Chondrocyte (in vitro differentiated cells): ENCODE measurements at regions not wholly inside any gene's neighbourhood (a gene's known extent, or its start where the extent isn't known, plus 50 kb on each side); places are given as distances from the start of the nearest gene placed in this dataset.
"Not testable (repeated sequence)": the region's sequence is repeated elsewhere in the genome, so short reads cannot be mapped to it uniquely, and the experiment has no call there.

Source experiments
- DNase-seq: peaks from one replicate; pipeline ENCODE4 v3.0.0; 2021; ENCODE audit warnings: mixed read lengths, low spot score
- H3K27ac Mint-ChIP-seq: one replicate; pipeline ENCODE4 v1.8.0; 2021; ENCODE audit warnings: mild to moderate bottlenecking, moderate library complexity, mixed read lengths; ENCODE audit not compliant: unreplicated experiment
- H3K27me3 Mint-ChIP-seq: 2 replicates; pipeline ENCODE4 v1.8.0; 2021; ENCODE audit warnings: low read depth, mixed read lengths
- H3K36me3 Mint-ChIP-seq: 2 replicates; pipeline ENCODE4 v1.8.0; 2021; ENCODE audit warnings: low read depth, mixed read lengths
- H3K4me1 Mint-ChIP-seq: 2 replicates; pipeline ENCODE4 v1.8.0; 2021; ENCODE audit warnings: low read depth, mild to moderate bottlenecking, mixed read lengths
- H3K4me3 Mint-ChIP-seq: one replicate; pipeline ENCODE4 v1.8.0; 2021; ENCODE audit warnings: mild to moderate bottlenecking, moderate library complexity, mixed read lengths; ENCODE audit not compliant: unreplicated experiment
- H3K9me3 Mint-ChIP-seq: 2 replicates; pipeline ENCODE4 v1.8.0; 2021; ENCODE audit warnings: low read depth, mixed read lengths
- TF ChIP-seq, protein P1 (sequence below): fragments of 200-600 bp; sonication (generic); IDR thresholded peaks from 2 replicates; pipeline ENCODE4 v1.5.0; 2021; ENCODE audit warnings: antibody characterized with exemption, mild to moderate bottlenecking, moderate library complexity

DNA sequence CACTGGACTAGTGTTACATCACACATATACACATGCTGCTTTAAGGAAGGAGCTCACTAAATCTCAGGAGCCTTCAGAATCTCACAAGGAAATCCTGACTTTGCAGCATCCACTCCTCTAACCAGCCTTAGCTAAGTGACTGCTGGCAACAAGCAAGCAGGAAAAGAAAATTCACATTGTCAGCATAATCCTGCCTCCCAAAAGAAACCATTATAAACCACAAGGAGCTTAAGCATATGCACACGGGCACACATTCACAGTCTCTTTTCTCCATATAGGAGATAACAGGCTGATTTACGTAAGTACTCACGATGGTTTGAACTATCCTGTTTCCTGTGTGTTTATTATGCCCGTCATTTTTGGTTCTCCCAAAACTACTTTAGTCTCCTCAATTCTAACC, 136.3 kb downstream of the TMEM144 start:
- Mint-ChIP-seq H3K9me3 (no peaks in the 10 kb centered on the region), H3K27me3 (peaks cover 2% of the 10 kb centered on the region), H3K36me3 (no peaks in the 10 kb centered on the region), H3K4me3 (no peak overlapping the region), H3K4me1 (no peaks in the 10 kb centered on the region), H3K27ac (no peak overlapping the region)
- TF ChIP-seq, protein P1, sequence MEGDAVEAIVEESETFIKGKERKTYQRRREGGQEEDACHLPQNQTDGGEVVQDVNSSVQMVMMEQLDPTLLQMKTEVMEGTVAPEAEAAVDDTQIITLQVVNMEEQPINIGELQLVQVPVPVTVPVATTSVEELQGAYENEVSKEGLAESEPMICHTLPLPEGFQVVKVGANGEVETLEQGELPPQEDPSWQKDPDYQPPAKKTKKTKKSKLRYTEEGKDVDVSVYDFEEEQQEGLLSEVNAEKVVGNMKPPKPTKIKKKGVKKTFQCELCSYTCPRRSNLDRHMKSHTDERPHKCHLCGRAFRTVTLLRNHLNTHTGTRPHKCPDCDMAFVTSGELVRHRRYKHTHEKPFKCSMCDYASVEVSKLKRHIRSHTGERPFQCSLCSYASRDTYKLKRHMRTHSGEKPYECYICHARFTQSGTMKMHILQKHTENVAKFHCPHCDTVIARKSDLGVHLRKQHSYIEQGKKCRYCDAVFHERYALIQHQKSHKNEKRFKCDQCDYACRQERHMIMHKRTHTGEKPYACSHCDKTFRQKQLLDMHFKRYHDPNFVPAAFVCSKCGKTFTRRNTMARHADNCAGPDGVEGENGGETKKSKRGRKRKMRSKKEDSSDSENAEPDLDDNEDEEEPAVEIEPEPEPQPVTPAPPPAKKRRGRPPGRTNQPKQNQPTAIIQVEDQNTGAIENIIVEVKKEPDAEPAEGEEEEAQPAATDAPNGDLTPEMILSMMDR = no peak
- no peak for DNase-seq

DNA sequence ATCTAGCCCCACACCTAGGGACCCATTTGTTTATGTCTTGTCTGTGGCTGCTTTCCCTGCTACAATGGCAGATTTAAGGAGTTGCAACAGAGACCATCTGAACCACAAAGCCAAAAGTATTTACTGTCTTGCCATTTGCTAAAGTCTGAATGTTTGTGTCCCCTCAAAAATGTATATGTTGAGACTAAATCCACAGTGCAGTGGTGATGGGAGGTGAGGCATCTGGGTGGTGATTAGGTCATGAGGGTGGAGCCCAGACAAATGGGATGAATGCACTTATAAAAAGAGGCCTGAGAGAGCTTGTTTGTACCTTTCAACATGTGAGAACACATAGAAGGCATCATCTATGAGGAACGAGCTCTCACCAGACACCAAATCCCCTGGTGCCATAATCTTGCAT, 137.3 kb downstream of the TMEM144 start:
- no peaks in the 10 kb centered on the region for H3K9me3 Mint-ChIP-seq
- no peak overlapping the region for H3K27ac Mint-ChIP-seq
- peaks cover 4% of the 10 kb centered on the region for H3K27me3 Mint-ChIP-seq
- H3K4me3 Mint-ChIP-seq = no peak overlapping the region
- no peaks in the 10 kb centered on the region for H3K4me1 Mint-ChIP-seq
- DNase-seq = no peak
- H3K36me3 Mint-ChIP-seq = no peaks in the 10 kb centered on the region
- TF ChIP-seq, protein P1 = no peak

DNA sequence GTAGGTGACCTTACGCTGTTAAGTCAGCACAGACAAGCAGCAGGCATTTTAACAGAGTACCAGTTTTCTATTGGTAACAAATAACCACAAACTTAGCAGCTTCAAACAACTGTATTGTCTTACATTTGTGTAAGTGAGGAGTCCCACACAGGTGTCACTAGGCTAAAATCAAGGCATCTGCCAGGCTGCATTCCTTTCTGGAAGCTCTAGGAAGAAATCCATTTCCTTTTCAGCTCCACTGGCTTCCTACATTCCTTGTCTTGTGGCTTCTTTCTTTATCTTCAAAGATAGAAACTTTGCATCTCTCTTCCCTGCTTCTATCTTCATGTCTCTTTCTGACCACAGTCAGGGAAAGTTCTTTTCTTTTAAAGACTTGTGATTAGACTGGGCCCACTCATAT, 139.9 kb downstream of the TMEM144 start:
- Mint-ChIP-seq H3K4me1 (no peaks in the 10 kb centered on the region), H3K9me3 (no peaks in the 10 kb centered on the region), H3K4me3 (no peak overlapping the region), H3K36me3 (no peaks in the 10 kb centered on the region), H3K27ac (no peak overlapping the region), H3K27me3 (peaks cover 4% of the 10 kb centered on the region)
- DNase-seq = no peak
- TF ChIP-seq, protein P1 = no peak

DNA sequence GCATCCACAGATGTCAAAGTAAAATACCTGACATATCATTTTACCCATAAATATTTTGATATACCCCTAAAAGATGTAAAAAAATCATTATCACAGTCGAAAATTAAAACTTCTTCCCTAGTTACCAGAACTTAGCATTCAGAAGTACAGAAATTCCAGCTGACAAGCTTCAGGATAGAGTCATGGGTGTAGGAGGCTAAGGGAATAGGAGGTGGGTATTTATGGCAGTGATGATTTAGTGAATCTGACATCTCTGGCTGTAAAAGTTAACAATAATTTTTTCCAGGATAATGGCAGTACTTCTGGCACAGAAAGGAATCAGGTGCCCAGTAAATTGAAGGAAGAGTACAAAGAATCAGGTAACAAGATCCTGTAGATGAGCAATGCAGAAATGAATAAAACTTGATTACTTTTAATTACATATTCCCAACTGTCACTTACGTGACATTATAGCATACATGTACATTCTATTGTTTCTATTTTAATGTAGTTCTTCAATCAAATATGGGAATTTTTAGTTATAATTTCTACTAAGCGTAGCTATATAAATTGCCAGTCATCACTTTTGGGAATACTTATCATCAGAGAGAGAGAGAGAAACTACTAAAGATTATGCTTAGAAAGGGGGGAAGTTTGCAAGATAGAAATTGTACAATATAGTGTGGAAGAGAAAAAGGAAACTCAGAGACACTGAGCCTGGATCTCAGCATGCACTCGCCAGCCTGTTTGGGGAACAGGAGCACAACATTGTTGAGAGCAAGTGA, 143.4 kb downstream of the TMEM144 start:
- no peak for DNase-seq
- H3K9me3 Mint-ChIP-seq = peaks cover 3% of the 10 kb centered on the region
- no peak overlapping the region for H3K4me3 Mint-ChIP-seq
- H3K27me3 Mint-ChIP-seq = peaks cover 4% of the 10 kb centered on the region
- peaks cover 11% of the 10 kb centered on the region for H3K4me1 Mint-ChIP-seq
- TF ChIP-seq, protein P1 = no peak
- H3K27ac Mint-ChIP-seq = no peak overlapping the region
- no peaks in the 10 kb centered on the region for H3K36me3 Mint-ChIP-seq

DNA sequence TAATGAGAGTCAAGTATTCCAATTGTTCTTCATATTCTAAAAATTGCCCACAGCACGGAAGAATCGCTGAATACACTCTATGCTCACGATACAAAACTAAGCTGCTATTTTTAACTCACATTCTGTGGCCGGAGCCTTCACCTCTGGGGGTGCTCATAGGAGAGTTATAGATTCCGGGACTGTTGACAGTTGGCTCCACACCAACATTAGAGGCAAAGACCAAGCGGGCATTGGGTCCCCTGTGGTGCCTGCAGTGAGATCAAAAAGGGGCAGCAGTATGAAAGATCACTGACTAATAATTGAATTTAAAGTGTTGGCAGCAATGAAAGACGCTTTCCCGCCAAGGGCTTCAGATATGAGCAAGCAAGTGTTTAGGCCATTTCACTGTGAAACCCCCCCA, 146.0 kb downstream of the TMEM144 start:
- TF ChIP-seq, protein P1 = no peak
- peaks cover 4% of the 10 kb centered on the region for H3K27me3 Mint-ChIP-seq
- peaks cover 3% of the 10 kb centered on the region for H3K9me3 Mint-ChIP-seq
- H3K27ac Mint-ChIP-seq = no peak overlapping the region
- H3K4me1 Mint-ChIP-seq = peaks cover 11% of the 10 kb centered on the region
- H3K4me3 Mint-ChIP-seq = peak overlapping the region; percentile 17
- DNase-seq = no peak
- H3K36me3 Mint-ChIP-seq = no peaks in the 10 kb centered on the region

DNA sequence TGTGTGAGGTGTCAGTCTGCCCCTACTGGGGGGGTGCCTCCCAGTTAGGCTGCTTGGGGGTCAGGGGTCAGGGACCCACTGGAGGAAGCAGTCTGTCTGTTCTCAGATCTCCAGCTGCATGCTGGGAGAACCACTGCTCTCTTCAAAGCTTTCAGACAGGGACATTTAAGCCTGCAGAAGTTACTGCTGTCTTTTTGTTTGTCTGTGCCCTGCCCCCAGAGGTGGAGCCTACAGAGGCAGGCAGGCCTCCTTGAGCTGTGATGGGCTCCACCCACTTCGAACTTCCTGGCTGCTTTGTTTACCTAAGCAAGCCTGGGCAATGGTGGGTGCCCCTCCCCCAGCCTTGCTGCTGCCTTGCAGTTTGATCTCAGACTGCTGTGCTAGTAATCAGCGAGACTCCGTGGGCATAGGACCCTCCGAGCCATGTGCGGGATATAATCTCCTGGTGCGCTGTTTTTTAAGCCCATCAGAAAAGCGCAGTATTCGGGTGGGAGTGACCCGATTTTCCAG, 153.7 kb upstream of the RXFP1 start:
- DNase-seq, H3K4me3 Mint-ChIP-seq, H3K27me3 Mint-ChIP-seq, H3K27ac Mint-ChIP-seq: not testable (repeated sequence)
- peaks cover 19% of the 10 kb centered on the region for H3K4me1 Mint-ChIP-seq
- H3K9me3 Mint-ChIP-seq = peaks cover 27% of the 10 kb centered on the region
- H3K36me3 Mint-ChIP-seq = peaks cover 13% of the 10 kb centered on the region
